ENCODE measurements at regions not wholly inside any gene's neighbourhood (a gene's known extent, or its start where the extent isn't known, plus 50 kb on each side); places are given as distances from the start of the nearest gene placed in this dataset.

DNA sequence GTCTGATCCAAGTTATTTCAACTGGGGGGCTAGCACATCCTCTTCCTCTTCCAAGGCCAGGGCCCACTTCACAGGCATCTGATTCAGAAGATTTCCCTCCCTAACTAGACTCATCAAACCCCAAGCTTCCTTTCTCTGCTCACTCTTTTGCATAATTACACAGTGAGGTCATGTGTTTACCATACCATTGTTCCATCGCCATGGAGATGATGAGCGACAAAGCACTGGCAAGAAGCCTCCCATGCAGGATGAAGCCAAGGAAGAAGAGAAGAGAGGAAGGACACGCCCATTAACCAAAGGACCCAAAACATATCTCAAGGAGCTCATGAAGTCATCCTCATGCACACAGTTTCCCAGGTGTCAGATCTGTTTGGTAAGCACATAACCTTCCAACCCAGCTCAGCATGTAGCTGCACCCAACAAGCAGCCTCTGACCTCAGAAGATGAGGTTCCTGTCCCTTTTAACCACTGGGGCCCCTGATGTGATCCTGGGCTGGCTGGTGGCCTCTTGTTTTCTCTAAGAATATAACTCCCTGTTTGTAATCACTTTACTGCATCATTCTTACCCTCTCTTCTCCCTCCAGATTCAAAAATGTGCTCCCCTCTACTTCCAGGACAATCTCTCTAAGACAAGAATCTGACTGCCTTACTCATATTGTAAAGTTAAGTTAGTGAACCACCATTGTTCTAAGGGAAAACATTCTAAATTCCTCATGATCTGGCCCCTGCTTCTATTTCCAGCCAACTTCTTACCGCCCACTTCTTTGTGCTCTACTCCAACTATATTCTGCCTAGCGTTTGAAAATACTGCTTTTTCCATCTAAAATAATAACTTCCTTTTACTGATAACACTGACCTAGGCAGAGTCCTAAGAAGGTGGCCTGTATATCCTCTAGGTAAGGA is 190.1 kb downstream of the TTC32 start:
- peak; percentile 0 for DNase-seq

DNA sequence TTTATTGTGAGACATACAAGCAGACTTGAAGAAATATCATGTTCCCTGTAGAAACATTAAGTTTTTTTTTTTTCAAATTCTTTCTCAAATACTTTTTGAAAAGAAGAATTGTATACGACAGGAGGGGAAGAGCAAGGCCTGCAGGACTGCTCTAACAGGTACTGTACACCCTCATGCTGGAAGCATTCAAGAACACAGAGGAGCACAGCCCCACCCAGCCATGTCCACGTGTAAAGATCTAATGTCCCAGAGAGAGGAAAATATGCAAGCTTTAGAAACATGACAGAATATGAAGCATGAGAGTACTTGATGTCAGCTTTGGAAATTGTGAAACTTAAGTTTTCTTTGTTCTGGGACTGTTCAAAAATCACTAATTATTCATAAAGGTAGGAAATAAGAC is 191.6 kb downstream of the TTC32 start:
- DNase-seq: no peak

DNA sequence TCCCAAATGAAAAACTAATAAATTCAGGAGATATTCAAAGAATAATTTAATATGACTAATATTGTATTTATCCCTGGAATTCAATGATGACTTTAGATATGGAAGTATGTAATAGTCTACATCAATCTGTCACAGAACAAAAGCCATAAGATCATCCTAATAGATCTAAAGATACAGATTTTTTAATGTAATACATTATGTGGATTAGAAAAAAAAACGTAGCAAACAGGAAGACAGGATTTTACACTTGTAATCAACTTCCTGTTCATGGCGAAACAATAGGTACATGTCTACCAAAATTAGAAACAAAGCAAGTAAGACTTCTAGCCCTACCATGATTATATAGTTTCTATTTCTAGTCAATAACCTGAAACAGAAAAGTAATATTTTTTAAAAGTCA is 192.2 kb downstream of the TTC32 start:
- no peak for DNase-seq

DNA sequence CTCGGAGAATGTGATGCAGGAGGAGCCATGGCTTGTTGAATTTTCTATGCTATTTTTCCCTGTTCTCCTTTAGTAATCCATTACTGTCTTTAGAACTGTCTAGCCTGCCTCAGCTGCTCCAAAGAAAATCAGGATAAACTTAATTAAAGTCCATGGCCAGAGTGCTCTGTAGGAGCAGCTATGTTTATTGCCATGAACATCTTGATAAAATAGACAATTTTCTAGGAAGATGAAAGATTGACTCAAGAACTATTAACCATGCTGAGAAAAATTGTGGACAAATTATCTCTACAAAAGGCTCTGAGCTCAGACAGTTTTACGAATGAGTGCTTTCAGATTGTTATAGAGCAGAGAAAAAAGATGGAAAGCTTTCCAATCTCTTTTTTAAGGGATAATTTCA is 193.0 kb downstream of the TTC32 start:
- no peak for DNase-seq

DNA sequence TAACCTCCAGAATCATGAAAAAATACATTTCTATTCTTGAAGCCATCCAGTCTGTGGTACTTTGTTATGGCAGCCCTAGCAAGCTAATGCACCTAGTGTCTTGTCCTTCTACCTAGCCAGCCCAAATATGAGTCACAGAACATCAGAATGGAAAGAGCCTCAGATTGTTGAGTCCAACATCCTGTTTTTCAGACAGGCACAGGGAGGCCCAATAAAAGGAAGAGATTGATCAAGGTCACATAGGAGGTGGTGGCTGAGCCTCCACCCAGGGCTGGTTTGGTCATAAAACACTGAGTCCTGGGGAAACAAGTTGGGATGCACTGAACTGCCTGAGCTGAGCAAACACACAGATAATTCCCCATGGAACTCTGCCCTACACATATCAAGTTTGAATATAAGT is 195.5 kb downstream of the TTC32 start:
- no peak for DNase-seq

DNA sequence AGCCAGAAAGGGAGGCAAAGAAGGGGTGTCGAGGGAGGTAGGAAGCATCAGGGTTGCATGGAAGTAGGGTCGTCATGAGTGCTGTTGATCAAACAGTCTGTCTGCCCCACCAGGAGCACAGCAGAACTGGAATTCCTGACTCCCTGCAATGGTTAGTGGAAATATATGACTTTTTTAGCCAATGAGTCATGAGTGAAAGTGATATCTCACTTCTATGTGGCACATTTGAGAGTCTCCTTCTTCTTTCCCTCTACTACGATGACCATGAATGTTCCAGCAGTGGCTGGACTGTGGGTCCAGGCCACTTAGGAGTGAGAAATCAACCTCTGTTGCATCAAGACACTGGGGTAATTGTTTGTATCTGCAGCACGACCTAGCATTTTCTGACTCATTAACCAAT is 199.5 kb downstream of the TTC32 start:
- DNase-seq: no peak

DNA sequence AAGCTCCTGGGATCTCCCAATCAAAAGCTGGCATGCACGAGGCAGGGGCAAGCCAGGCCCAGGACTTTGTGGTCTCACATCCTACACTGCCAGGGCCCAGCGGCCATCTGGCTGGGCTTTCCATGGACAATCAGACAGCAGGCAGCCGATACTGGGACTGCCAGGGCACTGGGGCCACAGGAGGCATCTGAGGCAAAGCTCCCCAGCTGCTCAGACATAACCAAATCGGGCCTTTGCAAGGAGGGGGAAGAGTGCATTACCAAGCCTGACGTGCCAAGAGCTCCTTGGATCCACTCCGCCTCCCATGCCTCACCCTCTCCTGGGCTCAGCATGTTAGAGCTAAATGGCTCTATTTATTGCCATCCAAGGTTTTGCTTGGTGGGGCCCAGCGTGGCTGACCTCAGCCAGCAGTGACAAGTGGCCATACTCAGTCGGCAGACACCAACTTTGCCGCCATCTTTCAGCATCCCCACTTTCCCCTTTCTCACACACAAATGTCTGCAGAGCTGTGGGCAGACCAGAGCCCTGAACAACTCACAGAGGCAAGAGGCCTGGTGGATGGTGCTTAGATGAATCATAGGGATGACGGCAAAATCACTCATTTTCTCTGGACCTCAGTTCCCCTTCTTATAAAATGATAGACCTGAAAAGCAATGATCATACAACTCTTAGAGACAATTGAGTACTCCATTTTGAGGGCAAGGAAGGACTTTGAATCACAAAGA is 200.8 kb downstream of the TTC32 start:
- no peak for DNase-seq

DNA sequence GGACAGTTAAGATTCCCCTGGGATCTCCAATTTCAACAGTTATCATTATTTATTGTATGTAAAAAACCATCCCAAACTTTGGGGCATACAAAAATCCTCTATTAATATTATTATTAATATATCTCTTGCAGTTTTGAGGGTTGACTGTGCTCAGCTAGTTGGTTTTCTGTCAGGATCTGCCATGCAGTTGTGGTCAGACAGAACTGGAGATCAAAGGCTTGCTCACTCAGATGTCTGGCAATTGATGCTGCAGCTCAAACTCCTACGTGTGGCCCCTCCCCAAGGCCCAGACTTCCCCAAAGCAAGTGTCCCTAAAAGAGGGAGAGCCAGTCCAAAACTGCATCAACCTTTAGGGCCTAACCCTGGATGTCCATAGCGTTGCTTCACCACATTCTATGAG is 204.7 kb downstream of the TTC32 start:
- DNase-seq: no peak

DNA sequence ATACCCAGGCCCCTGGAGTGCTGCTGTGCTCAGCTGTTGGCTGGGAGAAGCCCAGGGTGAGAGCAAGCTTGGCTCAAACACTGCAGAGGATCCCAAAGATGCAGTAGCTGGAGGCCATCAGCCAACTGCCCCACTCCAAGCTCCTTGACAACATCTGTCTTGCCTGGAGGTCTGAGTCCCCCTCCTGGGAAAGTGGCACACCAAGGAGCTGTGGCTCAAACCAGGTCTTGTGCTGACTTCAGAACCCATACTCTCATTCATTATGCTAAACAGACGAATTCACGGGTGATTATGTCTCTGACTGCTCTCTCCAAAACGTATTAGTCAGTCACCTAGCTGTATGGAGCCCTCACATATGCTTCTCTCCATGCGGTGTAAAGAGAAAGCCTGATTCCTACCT is 206.1 kb downstream of the TTC32 start:
- no peak for DNase-seq

DNA sequence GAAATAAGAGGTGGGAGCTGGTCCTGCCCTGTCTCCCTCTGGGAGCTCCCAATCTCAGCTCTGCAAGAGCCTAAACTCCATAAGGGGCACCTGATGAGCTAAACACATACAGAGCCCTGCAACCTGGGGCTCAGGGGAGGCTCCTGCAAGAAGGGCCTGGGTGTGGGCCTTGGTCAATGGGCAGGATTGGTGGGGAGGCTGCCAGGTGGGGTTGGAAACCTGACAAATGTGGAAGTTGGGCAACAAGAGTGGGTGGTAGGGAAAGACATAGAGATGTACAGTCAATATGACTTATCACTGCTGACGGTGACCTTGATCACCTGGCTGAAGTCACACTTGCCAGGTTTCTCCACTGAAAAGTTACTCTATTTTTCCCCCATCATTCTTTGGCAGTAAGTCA is 209.9 kb downstream of the TTC32 start:
- no peak for DNase-seq

DNA sequence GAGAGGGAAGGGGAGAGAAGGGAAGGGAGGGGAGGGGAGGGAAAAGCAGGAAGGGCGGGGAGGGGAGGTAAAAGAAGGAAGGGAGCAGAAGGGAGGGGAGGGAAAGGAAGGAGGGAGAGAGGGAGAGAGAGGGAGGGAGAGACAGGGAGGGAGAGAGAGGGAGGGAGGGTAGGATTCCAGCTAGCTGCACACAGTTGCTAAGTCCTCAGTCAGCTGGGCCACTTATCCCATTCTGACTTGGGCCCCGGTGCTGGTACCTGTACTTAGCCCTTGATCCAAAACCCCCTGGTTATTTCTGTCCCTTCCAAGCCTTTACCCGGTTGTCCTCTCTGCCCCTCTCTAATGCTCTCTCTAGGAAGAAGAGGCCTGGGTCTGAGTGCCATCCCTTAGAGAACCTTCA is 211.4 kb downstream of the TTC32 start:
- DNase-seq: no peak

DNA sequence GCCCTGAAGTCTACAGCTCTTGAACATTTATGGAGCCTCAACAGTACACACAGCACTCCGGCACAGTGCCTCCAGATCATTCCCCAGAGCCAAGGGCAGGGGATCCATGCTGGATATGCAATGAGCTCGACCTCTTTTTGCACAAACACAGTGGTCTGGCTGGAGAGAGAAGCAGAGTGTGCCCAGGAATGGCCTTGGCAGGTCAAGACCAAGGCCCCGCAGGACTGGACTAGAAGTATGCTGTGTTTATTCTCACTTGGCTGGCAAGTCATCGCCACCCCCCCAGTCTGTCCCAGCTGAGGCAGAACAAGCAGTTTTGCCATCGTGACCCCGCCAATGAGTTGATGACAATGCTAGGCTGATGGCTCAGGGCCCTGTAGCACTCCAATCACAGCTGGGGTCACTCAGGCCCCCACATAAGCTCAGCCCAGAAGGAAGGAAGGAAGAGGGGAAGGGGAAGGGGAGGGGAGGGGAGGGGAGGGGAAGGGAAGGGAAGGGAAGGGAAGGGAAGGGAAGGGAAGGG is 212.1 kb downstream of the TTC32 start:
- DNase-seq: no peak

DNA sequence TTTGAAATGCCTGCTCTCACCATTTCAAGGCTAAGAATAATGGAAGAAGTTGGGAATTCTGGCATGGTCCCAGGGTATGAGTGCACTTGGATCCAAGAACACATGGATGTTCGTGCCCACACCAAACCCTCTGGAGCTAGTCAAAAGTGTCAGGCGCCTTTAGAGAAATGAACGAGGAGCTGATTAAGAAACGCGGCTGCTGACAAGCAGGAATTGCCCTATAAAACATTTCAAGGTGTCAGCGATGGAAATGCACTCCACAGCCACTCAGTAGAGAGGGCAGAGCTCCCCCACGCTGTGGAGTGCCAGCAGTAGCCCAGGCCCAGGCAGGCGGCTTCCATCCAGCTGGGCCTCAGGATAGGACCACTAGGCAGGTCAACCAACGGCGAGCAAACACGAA is 213.7 kb downstream of the TTC32 start:
- no peak for DNase-seq

DNA sequence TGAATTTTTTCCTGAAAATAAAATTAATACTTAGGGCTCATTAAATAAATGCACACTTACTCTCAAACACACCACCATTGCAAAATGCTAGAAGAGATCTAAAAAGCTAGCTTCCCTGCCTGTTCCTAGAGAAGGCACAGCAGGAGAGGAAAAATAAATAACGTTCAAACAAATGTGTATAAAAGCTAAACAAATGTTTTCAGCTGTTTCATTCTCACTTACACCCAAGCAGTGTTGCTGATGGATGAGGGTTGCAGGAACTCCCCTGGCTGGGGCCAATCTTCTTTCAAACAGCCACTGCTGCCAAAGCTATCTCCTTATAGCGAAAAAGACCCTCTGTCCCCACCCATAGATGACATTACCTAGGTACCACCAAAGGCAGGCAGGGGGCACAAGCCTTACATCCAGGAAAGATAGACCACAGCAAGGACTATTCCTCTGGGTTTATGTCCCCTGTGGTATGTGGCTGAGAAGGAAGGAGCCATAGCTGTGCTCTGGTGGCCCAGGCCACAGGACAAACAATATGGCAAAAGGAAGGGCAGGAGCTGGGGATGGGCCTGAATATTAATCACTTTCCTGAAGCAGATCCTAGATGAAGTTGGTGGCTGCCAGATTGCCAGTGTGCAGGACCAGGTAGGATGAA is 214.6 kb downstream of the TTC32 start:
- DNase-seq: no peak

DNA sequence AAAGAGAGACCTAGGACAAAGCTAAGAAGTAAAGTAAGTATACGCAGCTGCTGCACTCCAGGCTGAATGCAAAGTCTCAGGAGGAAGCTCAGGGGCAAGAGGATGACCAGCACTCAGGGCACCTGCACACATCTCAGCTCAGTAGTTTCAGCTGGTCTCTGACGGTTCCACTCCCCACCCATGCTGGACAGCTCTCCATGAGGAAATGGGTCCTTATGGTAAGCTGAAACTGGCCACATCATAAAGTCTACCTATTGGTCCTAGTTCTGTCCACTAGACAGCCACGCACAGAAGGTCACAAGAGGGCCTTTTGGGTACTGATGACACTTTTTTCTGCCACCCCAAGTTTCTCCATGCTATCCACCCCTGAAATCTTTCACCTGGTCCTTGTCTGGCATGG is 215.3 kb downstream of the TTC32 start:
- no peak for DNase-seq

DNA sequence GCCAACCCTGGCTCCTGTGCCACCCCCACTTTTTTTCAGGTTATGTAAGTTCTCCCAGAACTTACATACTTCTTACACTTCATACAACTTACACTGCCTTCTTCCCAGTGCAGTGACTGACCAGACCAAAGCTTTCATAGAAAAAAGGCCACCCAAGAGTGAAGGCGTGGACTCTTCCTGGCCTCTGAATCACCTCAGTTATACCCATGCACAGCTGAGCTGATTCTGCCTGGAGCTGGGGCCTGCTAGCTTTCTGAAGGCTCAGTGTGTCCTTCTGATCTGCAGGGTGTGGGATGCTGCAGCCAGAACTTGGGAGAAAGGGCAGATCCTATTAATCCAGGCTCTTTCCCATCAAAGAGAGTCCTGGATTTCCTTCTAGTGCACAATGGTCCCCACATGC is 216.1 kb downstream of the TTC32 start:
- no peak for DNase-seq

DNA sequence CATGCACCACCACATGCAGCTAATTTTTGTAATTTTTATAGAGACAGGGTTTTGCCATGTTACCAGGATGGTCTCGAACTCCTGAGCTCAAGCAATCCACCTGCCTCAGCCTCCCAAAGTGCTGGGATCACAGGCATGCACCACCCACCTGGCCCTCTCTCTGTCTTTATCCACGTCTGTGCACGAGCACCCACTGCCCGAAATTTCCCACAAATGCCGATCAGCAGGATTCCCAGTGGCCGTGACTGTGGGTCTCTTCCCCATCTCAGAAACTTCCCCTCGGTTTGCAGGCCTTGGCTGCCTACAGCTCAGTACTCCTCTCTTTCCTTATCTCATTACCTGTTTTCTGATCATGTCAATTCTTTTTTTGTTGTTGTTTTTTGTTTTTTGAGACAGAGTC is 217.3 kb downstream of the TTC32 start:
- no peak for DNase-seq

DNA sequence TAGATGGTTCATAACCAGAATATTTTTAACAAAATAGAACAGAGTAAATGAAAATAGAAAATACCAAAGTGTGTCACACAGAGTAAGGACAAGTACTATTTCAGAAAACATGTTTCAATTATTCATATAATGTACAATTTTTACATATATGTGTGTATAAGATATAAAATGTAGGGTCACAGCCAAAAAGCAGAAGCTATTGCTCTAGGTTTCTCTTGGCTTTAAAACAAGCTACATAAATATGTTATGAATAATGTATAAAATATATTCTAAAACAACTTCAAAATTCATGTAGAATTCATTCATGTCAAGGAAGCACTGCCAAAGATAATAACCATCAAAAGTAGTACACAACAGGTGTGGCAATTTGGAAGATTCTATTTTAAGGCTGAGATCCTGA is 218.2 kb downstream of the TTC32 start:
- no peak for DNase-seq

DNA sequence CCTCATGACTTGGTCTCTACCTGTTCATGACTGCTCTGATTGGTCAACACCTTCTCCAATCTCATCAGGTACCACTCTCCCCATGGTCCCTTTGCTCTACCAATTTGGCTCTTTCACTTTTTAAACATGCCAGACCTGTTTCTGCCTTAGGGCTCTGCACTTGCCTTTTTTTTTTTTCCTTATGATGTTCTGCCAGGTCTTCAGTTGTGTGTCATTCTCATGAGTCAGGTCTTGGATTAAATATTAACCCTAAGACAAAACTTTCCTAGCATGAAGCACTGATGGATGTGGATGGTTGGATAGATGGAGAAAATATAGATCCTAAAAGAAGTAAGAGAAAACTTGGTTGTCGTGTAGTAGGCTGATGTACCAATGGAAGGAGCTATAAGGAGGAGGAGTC is 219.3 kb downstream of the TTC32 start:
- no peak for DNase-seq

DNA sequence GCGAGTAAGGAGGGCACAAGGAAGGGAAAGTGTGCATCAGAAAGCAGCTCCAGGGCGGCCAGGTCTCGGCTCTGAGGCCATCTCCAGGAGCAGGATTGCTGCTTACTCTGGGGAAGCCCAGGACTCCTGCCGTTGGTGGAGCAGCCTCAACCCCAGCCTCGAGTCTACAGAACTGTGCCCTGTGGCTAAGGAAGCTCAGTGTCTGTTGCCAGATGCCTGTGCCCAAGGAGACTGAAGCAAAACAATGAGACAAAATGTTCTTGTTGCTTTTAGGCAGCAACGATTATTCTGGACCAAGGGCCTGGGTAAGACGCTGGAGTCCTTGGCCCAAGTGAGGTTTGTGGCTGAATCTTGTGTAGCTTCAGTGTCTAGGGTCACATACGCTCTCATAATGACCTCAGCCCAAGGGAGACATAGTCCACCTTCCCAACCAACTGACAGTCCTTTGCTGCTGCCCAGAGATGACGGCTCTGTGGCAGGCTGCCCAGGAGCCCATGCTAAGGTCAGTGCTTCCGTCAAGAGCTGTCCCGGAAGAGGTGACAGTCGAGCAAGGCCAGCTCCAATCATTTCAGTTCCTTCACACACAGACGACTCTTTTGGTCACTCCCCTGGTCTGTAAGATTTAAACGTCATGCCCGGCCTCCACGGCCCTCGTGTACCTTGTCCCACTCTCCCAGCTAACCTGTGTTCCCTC is 223.8 kb downstream of the TTC32 start:
- DNase-seq: no peak

DNA sequence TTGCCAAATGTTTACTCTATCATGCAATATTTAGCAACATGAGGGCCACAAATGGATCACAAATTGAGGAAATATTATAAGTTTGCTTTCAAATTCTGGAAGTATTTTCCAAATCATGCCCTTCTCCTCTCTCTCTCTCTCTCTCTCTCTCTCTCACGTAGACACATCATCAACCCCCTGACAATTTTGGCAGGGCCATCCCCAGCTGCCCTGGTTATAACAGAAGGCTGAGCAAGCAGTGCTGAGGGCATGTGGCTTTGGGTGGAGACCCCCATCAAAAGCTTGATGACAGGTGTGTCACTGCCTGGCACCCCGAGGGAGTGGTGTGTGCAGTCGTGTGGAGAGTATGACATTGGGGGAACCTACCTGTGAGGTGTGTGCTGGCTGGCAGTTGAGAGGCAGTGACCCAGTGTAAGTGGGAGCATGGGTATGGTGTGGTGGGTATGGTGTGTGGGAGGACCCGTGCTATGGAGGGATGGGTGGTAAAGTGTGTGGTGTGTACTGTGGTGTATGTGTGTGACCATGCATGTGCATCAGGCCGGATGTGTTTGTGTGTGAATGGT is 224.5 kb downstream of the TTC32 start:
- DNase-seq: no peak

DNA sequence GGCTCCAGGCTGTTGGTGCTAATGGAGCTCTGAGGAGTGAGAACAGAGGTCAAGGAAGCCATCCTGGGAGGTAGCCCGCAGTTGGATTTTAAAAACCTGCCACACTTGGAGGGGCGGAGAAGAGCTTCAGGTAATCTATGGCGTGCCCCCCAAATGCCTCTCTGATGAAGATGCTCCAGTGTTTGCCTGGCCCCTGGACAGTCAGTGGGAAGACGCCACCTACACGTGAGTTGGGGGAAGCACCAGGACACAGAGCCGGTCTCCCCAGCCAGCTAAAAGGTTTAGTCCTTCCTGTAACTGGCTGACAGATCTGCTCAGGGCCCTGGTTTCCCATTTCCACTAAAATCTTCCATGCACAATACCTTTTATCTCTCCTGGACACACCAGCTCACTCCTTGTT is 225.0 kb downstream of the TTC32 start:
- no peak for DNase-seq

Measured in NCI-H1092 treated with DMSO at 0.1 percent for 48 hours (cell line).